ENCODE measurements at regions not wholly inside any gene's neighbourhood (a gene's known extent, or its start where the extent isn't known, plus 50 kb on each side); places are given as distances from the start of the nearest gene placed in this dataset.

- no peak for TF ChIP-seq CTCF (conservative IDR thresholded peaks at IDR 0.05; ENCODE audit: low read length)
- no peak overlapping the region for H3K4me3 ChIP-seq (ENCODE audit: low read length)
- no peak for DNase-seq (ENCODE audit: low read depth)
Measured at GRCh38 chr2:142594935-142595334, 282.5 kb upstream of the KYNU start.

GRCh38 chr2:142592171-142592570 is 285.3 kb upstream of the KYNU start:
- DNase-seq (ENCODE audit: low read depth): no peak
- TF ChIP-seq CTCF (conservative IDR thresholded peaks at IDR 0.05; ENCODE audit: low read length): no peak
- H3K4me3 ChIP-seq (ENCODE audit: low read length): no peak overlapping the region

- no peak for TF ChIP-seq CTCF (conservative IDR thresholded peaks at IDR 0.05; ENCODE audit: low read length)
- no peak overlapping the region for H3K4me3 ChIP-seq (ENCODE audit: low read length)
- DNase-seq (ENCODE audit: low read depth): no peak
Measured at GRCh38 chr2:142591420-142591819, 286.0 kb upstream of the KYNU start.

GRCh38 chr2:142588269-142588668 is 289.2 kb upstream of the KYNU start:
- H3K4me3 ChIP-seq (ENCODE audit: low read length): no peak overlapping the region
- no peak for TF ChIP-seq CTCF (conservative IDR thresholded peaks at IDR 0.05; ENCODE audit: low read length)
- no peak for DNase-seq (ENCODE audit: low read depth)

GRCh38 chr2:142586693-142587580 is 290.5 kb upstream of the KYNU start:
- no peak for DNase-seq (ENCODE audit: low read depth)
- TF ChIP-seq CTCF (conservative IDR thresholded peaks at IDR 0.05; ENCODE audit: low read length): no peak
- H3K4me3 ChIP-seq (ENCODE audit: low read length): no peak overlapping the region

GRCh38 chr2:142585785-142586184 is 291.7 kb upstream of the KYNU start:
- H3K4me3 ChIP-seq (ENCODE audit: low read length): no peak overlapping the region
- no peak for DNase-seq (ENCODE audit: low read depth)
- TF ChIP-seq CTCF (conservative IDR thresholded peaks at IDR 0.05; ENCODE audit: low read length): no peak

- DNase-seq (ENCODE audit: low read depth): no peak
- H3K4me3 ChIP-seq (ENCODE audit: low read length): no peak overlapping the region
- TF ChIP-seq CTCF (conservative IDR thresholded peaks at IDR 0.05; ENCODE audit: low read length): no peak
Measured at GRCh38 chr2:142582317-142582716, 295.1 kb upstream of the KYNU start.
